NCI-H187 (cell line): ENCODE measurements at regions not wholly inside any gene's neighbourhood (a gene's known extent, or its start where the extent isn't known, plus 50 kb on each side); places are given as distances from the start of the nearest gene placed in this dataset.

Source experiments
- DNase-seq, 2 experiments: peaks; one replicate each; lab custom pipeline; 2025; lab: John Stamatoyannopoulos, UW

- no peak for DNase-seq
These were observed 256.4 kb upstream of the SOX21 start for GRCh38 chr13:94968757-94969086.

GRCh38 chr13:94968040-94968756 lies 255.9 kb upstream of the SOX21 start:
- no peak for DNase-seq

- DNase-seq, result peak in 1 of 2 experiments; percentile 41
These were observed 255.1 kb upstream of the SOX21 start for GRCh38 chr13:94967183-94968039.

- DNase-seq, result no peak
These were observed 254.1 kb upstream of the SOX21 start for GRCh38 chr13:94966422-94966955.

DNA sequence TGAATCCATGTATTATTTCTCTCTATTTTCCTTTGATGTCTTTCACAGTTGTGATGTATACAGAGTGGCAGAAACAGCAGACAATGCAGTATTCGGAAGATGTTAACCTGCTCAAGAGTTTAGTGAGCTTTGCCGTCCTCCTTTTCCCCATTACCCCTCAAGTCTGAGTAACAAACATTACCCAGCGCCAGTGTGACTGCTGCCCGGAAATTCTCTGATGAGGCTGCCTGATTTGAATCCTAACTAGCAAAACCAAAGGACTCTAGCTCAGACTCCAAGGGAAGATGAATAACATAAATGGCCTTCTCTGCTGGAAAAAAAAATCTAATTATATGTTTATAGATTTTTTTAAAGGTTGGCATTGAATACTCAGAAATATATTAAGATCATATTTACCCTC lies 247.3 kb upstream of the SOX21 start:
- no peak for DNase-seq

DNA sequence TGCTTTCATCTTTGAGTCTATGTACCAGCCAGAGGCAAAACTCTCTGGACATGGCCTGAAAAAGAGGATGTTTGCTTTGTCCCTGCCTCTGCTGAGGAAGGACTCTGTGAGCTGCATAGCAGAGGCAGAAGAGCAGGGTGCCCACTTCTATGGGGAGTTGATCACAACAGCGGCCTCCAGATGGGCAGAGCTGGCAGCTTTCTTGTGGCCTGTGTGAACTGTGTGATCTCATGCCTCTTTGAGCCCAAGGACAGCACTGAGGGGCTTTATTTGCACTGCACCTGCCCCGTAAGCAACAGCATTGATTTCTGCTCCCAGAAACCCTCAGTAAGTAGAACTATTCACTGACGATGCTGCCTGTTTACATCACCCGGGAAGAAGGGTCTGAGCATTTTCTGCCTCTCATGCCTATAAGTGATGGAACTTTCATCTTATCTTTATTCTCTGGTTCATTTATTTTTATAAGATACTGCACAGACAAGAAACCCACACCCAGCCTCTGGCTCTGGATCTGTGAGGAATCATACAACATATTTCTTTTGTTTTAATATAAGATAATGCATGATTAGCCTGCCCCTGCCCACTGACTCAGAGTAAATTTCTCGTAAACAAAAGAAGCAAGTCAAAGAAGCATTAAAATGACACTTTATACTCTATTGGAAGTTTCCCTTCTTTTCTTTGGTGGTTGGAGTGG lies 244.2 kb upstream of the SOX21 start:
- DNase-seq, result no peak

- no peak for DNase-seq
These were observed 240.4 kb upstream of the SOX21 start for GRCh38 chr13:94952787-94953186.

GRCh38 chr13:94950303-94950702 lies 238.0 kb upstream of the SOX21 start:
- no peak for DNase-seq

GRCh38 chr13:94947965-94948371 lies 235.6 kb upstream of the SOX21 start:
- DNase-seq, result peak in 1 of 2 experiments; percentile 39

DNA sequence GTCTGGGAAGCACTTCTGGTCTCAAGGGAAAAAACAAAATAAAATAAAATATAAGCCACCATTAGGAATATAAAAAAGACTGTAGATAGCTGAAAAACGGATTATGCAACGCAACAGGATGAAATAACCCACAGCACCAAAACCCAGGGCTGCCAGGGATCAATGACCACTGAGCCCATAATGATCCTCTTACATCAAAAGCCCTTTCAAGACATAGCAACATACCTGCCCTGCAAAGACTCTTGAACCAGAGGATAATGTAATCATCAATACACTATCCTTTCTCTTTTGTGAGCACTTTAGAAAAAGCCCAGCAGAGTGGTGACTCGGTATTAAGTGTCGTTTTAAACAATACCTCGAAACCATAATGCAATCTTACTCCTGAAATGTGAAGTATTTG lies 235.0 kb upstream of the SOX21 start:
- DNase-seq, result peak; percentile 28 to 34

DNA sequence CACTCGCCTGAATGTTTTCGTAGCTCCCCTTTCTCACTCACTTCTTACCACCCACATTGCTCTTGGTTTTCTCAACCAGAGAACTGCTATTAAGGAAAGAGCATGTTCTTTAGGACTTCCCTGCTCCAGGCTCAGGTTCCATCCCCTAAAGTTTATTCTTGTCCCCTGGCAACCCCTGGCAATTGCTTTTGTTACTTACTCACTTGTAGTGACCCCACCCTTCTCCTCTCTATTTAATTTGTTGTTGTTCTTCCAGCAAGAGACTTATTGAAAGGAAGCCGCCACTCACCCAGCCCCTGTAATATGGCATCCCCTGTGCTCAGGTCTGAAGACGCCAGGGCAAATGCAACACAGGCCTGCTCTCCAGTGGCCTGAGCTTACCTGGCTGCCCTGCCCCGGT lies 233.7 kb upstream of the SOX21 start:
- DNase-seq, result no peak

DNA sequence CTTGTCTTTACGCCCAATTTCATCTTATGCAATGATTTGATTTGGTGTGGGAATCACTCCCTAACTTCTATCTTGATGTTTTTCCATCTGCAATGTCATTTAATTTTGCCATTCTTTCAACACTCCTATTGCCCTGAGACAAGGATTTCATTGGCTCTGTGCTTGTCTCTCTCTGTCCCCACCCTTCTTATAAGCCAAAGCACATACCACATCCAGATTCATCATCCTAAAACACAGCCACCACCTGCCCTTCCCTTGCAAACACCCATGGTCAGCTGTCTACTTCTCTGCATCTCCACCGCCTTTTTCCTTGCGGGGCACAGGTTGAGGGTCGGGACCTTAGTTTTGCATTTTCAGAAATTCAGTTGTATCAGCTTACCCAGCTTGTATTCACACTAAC lies 225.8 kb upstream of the SOX21 start:
- DNase-seq, result no peak

DNA sequence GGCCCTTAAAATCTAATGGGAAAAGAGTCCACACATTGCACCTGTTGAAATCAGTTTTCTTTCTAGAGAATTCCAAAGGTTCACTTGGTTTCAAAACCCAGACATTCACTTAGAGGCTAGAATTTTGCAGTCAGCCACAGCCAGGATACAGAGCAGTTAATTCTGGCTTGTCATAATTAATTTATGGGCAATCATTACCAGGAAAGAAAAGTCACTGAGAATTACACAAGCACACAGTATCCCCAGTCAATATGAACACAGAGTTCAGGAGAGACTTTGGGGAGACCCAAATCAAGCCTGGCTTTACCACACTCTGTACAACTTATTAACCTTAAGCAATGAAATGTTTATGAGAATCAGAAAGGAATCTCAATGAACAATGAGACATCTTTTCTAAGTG lies 224.3 kb upstream of the SOX21 start:
- DNase-seq, result no peak

DNA sequence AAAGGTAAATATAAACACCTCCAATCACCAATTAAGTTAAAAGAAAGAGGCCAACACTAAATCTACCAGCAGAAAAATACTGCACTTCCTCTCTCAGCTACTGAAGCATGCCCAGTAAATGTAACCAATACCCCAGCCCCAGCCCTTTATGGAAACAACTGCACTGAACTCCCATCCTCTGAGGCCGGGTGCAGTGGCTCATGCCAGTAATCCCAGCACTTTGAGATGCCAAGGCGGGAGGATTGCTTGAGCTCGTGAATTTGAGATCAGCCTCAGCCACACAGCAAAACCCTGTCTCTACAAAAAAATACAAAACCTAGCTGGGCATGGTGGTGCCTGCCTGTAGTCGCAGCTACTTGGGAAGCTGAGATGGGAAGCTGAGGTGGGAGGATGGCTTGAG lies 221.6 kb upstream of the SOX21 start:
- no peak for DNase-seq

DNA sequence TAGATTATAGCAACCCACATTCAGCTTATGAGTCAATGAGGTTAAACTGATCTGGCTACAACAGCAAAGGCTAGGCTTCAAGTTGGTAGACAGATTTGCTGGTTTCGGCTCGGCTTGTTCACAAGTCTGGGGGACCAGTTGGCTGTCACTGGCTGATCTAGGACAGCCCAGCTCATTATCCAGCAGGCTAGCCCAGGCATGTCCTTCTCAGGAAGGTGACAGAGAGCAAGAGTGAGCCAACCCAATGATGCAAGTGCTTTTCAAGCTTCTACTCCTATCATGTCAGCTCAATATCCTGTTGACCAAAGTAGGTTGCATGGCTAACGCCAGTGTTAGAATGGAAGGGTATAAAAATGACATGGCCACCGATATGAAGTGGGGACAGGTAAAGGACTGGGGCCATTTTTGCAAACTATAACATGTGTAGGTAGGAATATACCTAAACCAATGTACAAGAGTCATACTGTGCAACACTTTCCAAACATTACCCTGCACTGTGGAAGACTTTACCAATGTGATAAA lies 220.9 kb upstream of the SOX21 start:
- DNase-seq, result no peak

- no peak for DNase-seq
These were observed 215.9 kb upstream of the SOX21 start for GRCh38 chr13:94928127-94928775.

DNA sequence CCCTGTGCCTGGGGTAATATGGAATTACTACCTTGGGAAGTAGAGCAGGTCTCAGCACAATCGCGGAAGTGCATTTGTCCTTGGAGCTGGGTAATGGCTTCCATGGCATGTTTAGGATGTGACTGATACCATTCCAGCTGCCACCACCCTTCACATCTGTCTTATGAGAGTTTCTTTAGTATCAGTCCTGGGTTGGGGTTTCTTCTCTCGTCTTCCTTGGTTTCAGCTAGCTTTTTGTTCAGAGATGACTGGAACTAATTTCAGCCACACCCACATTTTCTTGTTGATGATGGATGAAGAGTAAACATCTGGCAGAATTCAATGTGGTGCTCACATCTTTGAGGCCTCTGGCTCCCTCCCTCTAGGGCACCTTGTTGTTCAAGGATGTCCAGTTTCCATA lies 212.9 kb upstream of the SOX21 start:
- DNase-seq, result no peak

- no peak for DNase-seq
These were observed 208.8 kb upstream of the SOX21 start for GRCh38 chr13:94921181-94921580.

DNA sequence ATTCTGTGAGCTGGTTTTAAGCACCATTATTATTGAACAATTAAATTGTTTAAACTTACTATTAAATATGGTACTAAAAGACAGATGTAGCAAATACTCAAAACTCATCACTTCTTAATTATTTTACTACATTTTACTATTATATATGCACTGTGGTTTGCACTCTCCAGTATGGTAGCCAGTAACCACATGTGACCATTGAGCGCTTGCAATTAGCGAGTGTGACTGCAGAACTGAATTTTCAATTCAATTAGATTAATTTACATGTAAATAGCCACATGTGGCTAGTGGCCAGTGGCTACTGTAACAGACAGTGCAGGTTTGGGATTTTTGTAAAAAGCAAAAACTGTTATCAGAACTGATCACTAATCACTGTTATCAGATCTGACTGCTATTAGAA lies 208.2 kb upstream of the SOX21 start:
- DNase-seq, result no peak

GRCh38 chr13:94917824-94918223 lies 205.5 kb upstream of the SOX21 start:
- no peak for DNase-seq

DNA sequence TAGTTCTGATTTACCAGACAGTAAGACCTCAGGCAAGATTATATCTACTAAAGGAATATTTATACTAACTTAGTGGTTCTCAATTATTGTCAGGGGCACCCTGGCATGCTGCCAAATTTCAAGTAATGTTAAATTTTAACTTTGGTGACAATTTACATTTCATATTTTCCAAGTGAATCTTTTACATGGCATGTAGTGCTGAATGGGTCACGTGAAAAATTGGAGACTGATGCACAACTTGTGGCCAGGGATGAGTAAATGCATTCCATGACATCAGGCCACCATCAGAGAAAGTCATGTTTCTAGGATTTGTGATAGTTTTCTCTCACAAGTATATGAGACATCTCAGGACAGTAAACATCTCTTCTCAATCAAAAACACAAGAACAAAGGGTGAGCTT lies 202.6 kb upstream of the SOX21 start:
- DNase-seq, result no peak

DNA sequence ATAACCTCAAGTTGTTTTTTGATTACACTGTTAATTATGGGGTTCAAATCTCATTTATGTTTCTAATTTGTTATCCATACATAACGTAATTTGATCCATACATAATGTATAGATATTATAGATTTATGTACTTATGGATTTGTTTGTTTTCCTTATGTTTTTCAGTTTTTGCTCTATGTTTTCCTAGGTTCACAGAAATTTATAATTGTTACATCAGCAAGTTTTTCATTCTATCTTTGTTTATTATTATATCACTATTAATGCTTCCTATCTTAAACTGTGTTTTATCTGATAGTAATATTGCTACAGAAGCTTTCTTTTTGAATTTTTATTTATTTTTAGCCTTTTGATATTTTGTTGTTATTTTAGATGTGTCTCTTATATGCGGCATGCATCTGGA lies 194.3 kb upstream of the SOX21 start:
- no peak for DNase-seq
